Caco-2 (cell line): ENCODE measurements at regions not wholly inside any gene's neighbourhood (a gene's known extent, or its start where the extent isn't known, plus 50 kb on each side); places are given as distances from the start of the nearest gene placed in this dataset.

Experiments
- BruUV-seq: library from RNA; stranded (reverse); fragments of 400-500 nt; replicated peaks from 2 replicates; lab custom pipeline; 2021; lab: Mats Ljungman, UMichigan
- CTCF ChIA-PET: fragments of 300-600 bp; sonication (Branson Sonifier 250); formaldehyde crosslinking; loops from one replicate; lab custom pipeline; 2022; ENCODE audit warnings: antibody characterized with exemption; lab: Charles Lee
- POLR2A ChIA-PET: fragments of 300-600 bp; sonication (Branson Sonifier 250); formaldehyde crosslinking; loops from one replicate; lab custom pipeline; 2022; ENCODE audit warnings: antibody characterized with exemption; lab: Charles Lee
- DNase-seq, 2 experiments: peaks; one replicate each; pipeline versions ENCODE4 v3.0.0 to v3.0.0-alpha.2; 2020 to 2022
- H3K27me3 ChIP-seq: replicated peaks from 2 replicates; pipeline ENCODE4 v1.6.0; 2011; ENCODE audit warnings: low read length; ENCODE audit not compliant: control insufficient read depth, insufficient read depth
- H3K36me3 ChIP-seq: 2 replicates; pipeline ENCODE4 v1.5.1; 2011; ENCODE audit warnings: low read length; ENCODE audit not compliant: control insufficient read depth, insufficient read depth
- H3K4me1 ChIP-seq: fragments of 250-450 bp; sonication (Bioruptor Pico); 2 replicates; pipeline ENCODE4 v1.5.1; 2020; ENCODE audit warnings: mild to moderate bottlenecking
- H3K4me3 ChIP-seq: 2 replicates; pipeline ENCODE4 v1.5.1; 2011; ENCODE audit warnings: low read depth, mild to moderate bottlenecking, control low read depth, low read length
- H3K9me3 ChIP-seq: fragments of 250-450 bp; sonication (Bioruptor Pico); 2 replicates; pipeline ENCODE4 v1.5.1; 2020; ENCODE audit warnings: mild to moderate bottlenecking, moderate library complexity
- H3K27ac Mint-ChIP-seq: one replicate; pipeline ENCODE4 v1.8.0; 2022; ENCODE audit warnings: mixed read lengths; ENCODE audit not compliant: unreplicated experiment
- H3K27me3 Mint-ChIP-seq: one replicate; pipeline ENCODE4 v1.8.0; 2022; ENCODE audit warnings: mixed read lengths; ENCODE audit not compliant: insufficient read depth, unreplicated experiment
- H3K36me3 Mint-ChIP-seq: one replicate; pipeline ENCODE4 v1.8.0; 2022; ENCODE audit warnings: mild to moderate bottlenecking, mixed read lengths; ENCODE audit not compliant: insufficient read depth, unreplicated experiment
- H3K4me1 Mint-ChIP-seq: one replicate; pipeline ENCODE4 v1.8.0; 2022; ENCODE audit warnings: low read depth, mixed read lengths; ENCODE audit not compliant: unreplicated experiment
- H3K4me3 Mint-ChIP-seq: one replicate; pipeline ENCODE4 v1.8.0; 2022; ENCODE audit warnings: mild to moderate bottlenecking, moderate library complexity, mixed read lengths; ENCODE audit not compliant: unreplicated experiment
- H3K9me3 Mint-ChIP-seq: one replicate; pipeline ENCODE4 v1.8.0; 2022; ENCODE audit warnings: mixed read lengths; ENCODE audit not compliant: unreplicated experiment
- CTCF ChIP-seq, 2 experiments: fragments of 200-600 bp in 1 of 2; IDR thresholded peaks; 1 replicate in 1 of 2; 2 replicates in 1 of 2; pipeline versions ENCODE4 v1.5.1 to v1.8.0; 2011 to 2022; ENCODE audit warnings: antibody characterized with exemption in 1 of 2, control low read depth in 1 of 2, inconsistent platforms in 1 of 2, low read depth in 1 of 2, low read length in 1 of 2, mild to moderate bottlenecking in 1 of 2, moderate library complexity in 1 of 2; ENCODE audit not compliant: insufficient read depth in 1 of 2, severe bottlenecking in 1 of 2, unreplicated experiment in 1 of 2
- intact Hi-C: fragments of 100-400 bp; cut with micrococcal nuclease; formaldehyde crosslinking; loops from one replicate; pipeline ENCODE4 v1.10.0; 2022; ENCODE audit not compliant: unreplicated experiment

DNA sequence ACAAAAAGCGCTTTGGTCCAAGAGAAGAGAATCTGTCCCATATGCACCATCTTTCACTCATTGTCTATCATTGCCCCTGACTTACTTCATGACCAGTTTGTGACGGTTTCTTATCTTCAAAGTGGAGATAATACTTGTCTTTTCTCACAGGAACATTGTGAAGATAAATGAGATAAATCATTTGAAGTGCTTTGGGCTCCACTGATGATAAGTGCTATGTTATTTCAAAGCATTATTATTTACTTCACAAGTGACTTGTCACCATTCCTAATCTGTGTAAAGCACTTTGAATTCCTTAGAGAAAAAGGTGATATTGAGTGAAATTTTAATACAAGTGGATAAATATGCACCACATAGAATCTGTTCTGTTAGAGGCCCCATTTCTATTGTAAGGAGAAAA lies 731.6 kb upstream of the PTBP2 start:
- H3K27me3 Mint-ChIP-seq = peaks cover 3% of the 10 kb centered on the region
- intact Hi-C loops = no loop called here
- no peak overlapping the region for H3K4me3 ChIP-seq
- ChIA-PET CTCF (no interaction called here), POLR2A (no interaction called here)
- H3K36me3 Mint-ChIP-seq = no peaks in the 10 kb centered on the region
- TF ChIP-seq CTCF (IDR thresholded peaks at IDR 0.05; ENCODE audit: insufficient read depth in 1 of 2, low read depth in 1 of 2, low read length in 1 of 2, severe bottlenecking in 1 of 2, unreplicated experiment in 1 of 2) = no peak
- no peaks in the 10 kb centered on the region for H3K36me3 ChIP-seq
- H3K4me1 Mint-ChIP-seq = no peaks in the 10 kb centered on the region
- H3K27ac Mint-ChIP-seq = no peak overlapping the region
- H3K9me3 Mint-ChIP-seq = no peaks in the 10 kb centered on the region
- H3K27me3 ChIP-seq = no peaks in the 10 kb centered on the region
- no peak overlapping the region for H3K4me3 Mint-ChIP-seq
- H3K4me1 ChIP-seq = no peaks in the 10 kb centered on the region
- BruUV-seq = no TSS peak
- no peak for DNase-seq
- no peaks in the 10 kb centered on the region for H3K9me3 ChIP-seq

- TF ChIP-seq CTCF (IDR thresholded peaks at IDR 0.05; ENCODE audit: insufficient read depth in 1 of 2, low read depth in 1 of 2, low read length in 1 of 2, severe bottlenecking in 1 of 2, unreplicated experiment in 1 of 2) = no peak
- no peaks in the 10 kb centered on the region for H3K4me1 ChIP-seq
- no peak overlapping the region for H3K27ac Mint-ChIP-seq
- CTCF ChIA-PET = no interaction called here
- H3K27me3 ChIP-seq = no peaks in the 10 kb centered on the region
- H3K27me3 Mint-ChIP-seq = peaks cover 5% of the 10 kb centered on the region
- no peak overlapping the region for H3K4me3 ChIP-seq
- no peaks in the 10 kb centered on the region for H3K9me3 Mint-ChIP-seq
- no peaks in the 10 kb centered on the region for H3K36me3 ChIP-seq
- no TSS peak for BruUV-seq
- no peak for DNase-seq
- no peaks in the 10 kb centered on the region for H3K9me3 ChIP-seq
- POLR2A ChIA-PET = no interaction called here
- H3K4me1 Mint-ChIP-seq = no peaks in the 10 kb centered on the region
- H3K4me3 Mint-ChIP-seq = no peak overlapping the region
- intact Hi-C loops = no loop called here
- no peaks in the 10 kb centered on the region for H3K36me3 Mint-ChIP-seq
Observed at GRCh38 chr1:95991787-95992520, 729.6 kb upstream of the PTBP2 start.

DNA sequence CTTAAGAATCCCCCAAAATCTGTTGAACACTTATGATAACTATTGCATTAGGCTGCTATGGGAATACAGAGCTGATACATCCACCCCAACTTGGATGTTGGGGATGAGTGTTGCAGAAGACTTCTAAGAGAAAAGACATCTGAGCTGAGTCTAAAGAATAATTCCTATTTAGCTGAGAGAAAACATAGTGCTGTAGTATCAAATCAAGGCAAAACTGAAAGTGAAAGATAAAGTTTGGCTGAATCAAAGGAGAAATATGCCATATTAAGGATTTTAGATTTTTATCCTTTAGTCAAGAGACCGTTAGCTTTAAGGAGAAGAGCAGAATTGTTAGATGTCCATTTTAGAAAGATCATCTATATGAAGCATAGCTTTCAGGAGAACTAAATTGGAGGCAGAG lies 726.9 kb upstream of the PTBP2 start:
- Histone ChIP-seq H3K4me1 (no peaks in the 10 kb centered on the region), H3K36me3 (no peaks in the 10 kb centered on the region), H3K4me3 (no peak overlapping the region), H3K27me3 (no peaks in the 10 kb centered on the region), H3K9me3 (no peaks in the 10 kb centered on the region)
- TF ChIP-seq CTCF (IDR thresholded peaks at IDR 0.05; ENCODE audit: insufficient read depth in 1 of 2, low read depth in 1 of 2, low read length in 1 of 2, severe bottlenecking in 1 of 2, unreplicated experiment in 1 of 2) = no peak
- H3K27me3 Mint-ChIP-seq = peaks cover 5% of the 10 kb centered on the region
- no peak for DNase-seq
- CTCF ChIA-PET = no interaction called here
- no peaks in the 10 kb centered on the region for H3K4me1 Mint-ChIP-seq
- no peak overlapping the region for H3K27ac Mint-ChIP-seq
- H3K4me3 Mint-ChIP-seq = no peak overlapping the region
- H3K36me3 Mint-ChIP-seq = no peaks in the 10 kb centered on the region
- no TSS peak for BruUV-seq
- POLR2A ChIA-PET = no interaction called here
- no peaks in the 10 kb centered on the region for H3K9me3 Mint-ChIP-seq
- intact Hi-C loops = no loop called here
